NCI-H1417 (cell line): ENCODE measurements at regions not wholly inside any gene's neighbourhood (a gene's known extent, or its start where the extent isn't known, plus 50 kb on each side); places are given as distances from the start of the nearest gene placed in this dataset.

ENCODE experiments used
- DNase-seq, 3 experiments: peaks; one replicate each; lab custom pipeline; 2025; lab: John Stamatoyannopoulos, UW

- peak in 1 of 3 experiments; percentile 34 for DNase-seq
Observed at GRCh38 chr15:69841113-69841828, 256.4 kb downstream of the TLE3 start.

DNA sequence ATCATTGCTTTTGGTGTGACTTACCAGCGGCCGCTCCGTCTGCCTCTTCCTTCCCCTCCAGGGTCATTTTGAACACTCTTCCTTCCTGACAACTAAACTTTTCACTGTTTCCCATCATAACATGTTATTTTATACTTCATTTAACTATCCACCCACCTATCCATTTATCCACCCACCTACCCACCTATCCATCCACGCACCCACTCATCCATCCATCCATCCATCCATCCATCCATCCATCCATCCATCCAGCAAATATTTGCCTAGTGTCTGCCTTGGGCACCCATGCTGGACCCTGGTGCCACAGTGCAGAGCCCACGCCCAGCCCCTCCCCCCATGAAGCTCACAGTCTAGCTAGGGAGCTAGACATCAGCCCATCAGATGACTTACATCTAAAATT, 254.9 kb downstream of the TLE3 start:
- no peak for DNase-seq

DNA sequence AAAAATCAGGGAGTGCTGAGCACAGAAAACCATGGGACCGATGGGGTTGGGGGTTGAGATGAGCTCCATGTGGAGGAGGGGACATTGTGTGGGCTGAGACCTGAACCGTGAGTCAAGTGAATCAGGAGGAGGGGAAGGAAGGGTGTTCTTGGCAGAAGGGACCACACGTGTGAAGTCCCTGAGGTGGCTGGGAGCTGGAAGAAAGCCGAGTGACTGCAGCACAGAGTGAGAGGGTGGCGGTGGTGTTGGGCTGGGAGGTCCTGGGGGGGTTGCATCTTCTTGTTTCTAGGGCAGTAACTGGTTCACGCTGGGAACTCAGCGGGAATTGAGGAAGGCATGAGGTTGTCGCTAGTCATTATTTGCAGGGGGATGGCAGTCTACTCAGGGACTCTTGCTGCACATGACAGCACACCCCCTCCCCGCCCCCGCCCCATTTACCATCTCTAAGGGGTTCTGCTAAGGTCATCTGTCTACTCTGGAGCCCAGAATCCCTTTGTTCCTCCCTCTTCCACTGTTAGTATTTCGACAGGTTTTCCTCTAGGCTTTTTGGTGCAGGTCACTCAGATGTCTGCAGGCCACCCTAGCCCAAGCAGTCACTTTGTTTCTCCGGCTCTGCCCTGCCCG, 254.3 kb downstream of the TLE3 start:
- DNase-seq: no peak

GRCh38 chr15:69843900-69844304, 253.8 kb downstream of the TLE3 start:
- no peak for DNase-seq

DNA sequence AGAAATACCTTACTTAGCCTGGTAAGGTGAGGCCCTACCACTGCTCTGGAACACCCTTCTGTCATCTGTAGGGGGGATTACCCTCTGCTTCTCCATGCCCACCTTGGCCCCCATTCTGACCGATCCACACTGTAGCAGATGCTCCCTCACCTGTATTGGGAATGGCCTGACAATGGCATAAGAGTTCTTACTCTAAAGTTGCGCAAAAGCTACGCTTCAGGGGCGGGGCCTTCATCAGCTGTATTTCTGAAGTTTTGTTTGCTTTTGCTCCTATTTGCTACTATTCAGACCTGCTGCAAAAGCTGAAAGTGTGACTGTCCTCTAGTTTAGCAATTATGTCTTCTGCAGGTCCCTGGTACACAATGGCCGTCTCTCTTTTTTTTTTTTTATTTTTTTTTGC, 252.6 kb downstream of the TLE3 start:
- DNase-seq: no peak

GRCh38 chr15:69847625-69848024, 250.1 kb downstream of the TLE3 start:
- DNase-seq: no peak

DNA sequence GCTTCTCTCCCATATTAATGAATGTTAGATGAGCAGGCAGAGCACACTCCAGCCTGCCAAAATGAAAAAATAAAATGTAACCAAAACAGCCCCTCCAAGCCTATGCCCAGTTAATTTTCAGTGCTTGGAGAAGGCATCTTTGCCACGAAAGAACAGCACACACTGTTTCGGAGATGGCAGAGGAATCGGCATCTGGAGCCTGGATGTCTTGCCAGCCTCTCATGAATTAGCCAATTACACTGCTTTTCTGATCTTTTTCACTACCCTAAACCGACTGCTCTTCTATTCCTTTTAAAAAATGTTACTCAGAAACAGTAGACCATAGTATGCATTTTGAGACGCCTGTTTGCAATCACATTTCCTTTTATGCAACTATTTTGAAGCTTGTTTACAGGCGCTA, 249.6 kb downstream of the TLE3 start:
- DNase-seq: no peak

DNA sequence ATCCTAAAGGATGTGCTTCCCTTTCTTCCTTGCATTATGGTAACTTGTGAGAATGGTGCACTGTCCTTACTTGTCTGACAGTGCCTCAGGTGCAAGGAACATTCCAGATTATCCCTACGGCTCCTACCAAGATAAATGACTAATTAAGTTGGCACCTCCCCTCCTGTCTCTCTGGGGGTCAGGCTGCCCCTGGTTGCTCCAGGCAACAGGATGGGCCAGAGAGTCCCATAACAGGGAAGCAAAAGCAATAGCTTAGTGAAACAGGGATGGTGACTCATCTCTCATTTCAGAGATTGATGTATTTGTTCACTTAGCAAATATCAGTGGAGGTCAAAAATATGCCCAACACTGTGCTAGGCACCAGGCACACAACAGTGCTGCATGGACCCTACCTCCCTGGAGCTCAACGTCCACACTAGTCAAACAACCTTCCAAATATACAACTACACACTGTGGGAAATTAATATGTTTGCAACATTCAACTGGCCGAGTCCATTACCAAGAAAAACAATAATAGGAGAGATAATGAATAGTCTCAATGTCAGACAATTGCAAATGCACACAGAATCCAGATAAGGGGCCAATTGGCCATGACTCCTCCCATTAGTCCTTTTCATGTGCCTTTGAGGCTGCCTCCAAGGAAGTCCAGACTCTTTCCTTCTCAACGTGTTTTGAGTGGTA, 249.0 kb downstream of the TLE3 start:
- DNase-seq: peak in 1 of 3 experiments; percentile 53

DNA sequence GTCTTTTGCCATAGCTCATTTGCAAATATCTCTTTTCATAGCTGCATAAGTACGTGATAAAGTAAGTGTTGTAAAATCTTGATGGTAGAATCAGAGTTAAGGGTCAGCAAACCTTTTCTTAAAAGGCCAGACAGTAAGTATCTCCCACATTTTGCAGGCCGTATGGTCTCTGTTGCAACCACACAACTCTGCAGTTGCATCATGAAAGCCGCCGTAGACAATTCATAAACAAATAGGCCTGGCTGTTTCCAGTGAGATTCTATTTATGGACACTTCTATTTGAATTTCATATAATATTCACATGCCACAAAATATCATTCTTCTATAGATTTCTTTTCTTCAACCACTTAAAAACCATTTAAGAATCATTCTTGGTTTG, 248.5 kb downstream of the TLE3 start:
- DNase-seq: no peak

GRCh38 chr15:69852482-69852881, 245.2 kb downstream of the TLE3 start:
- DNase-seq: no peak

- DNase-seq: no peak
Observed at GRCh38 chr15:69852916-69853315, 244.8 kb downstream of the TLE3 start.

DNA sequence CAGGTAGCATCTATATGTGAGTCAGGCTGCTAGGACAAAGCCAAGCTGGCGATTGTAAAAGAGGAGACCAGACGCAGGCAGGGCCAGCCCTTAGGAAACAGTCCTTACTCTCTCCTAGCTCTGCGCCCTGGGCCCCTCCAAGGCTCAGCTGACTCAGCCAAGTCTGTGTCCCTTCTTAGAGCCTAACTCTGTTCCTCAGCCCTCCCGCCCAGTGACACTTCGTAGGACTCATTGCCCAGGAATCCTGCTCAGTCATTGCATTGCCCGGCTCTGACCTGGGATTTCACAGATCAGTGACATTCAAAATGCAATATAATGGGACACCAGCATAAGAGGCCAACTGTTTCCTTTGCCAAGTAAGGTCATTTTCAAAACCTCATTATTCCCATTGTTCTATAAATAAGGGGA, 244.2 kb downstream of the TLE3 start:
- DNase-seq: no peak

- DNase-seq: no peak
Observed at GRCh38 chr15:69854001-69854400, 243.7 kb downstream of the TLE3 start.

DNA sequence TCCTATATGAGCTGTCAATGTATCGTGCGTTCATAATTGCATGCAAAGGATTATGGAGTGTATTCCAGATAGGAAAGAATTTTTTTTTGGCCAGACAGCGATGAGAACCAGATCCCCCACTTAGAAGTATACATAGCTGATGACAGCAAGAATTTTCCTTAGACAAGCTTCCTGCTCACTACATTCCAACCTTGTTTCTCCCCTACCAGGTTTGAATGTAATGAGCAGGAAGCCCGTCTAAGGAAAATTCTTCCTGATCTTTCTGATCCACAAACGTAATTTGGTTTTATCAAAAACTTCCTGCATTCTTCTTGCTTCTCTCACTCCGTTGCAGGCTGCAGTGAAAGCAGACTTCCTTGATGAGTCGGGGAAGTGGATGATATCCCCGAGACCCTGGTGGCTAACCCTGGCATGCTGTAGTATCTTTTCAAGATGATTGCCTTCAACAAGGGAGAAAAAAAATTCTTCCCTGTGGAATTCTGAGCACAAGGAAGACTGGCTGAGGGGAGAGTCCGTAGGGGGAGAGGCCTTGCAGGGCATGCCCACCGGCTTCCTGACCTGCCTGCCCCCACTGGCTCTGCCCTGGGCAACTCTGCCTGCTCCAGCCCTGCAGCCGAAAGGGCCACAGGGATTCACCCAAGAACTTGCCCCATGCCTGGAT, 243.1 kb downstream of the TLE3 start:
- no peak for DNase-seq

GRCh38 chr15:69855258-69856000, 242.3 kb downstream of the TLE3 start:
- DNase-seq: no peak

DNA sequence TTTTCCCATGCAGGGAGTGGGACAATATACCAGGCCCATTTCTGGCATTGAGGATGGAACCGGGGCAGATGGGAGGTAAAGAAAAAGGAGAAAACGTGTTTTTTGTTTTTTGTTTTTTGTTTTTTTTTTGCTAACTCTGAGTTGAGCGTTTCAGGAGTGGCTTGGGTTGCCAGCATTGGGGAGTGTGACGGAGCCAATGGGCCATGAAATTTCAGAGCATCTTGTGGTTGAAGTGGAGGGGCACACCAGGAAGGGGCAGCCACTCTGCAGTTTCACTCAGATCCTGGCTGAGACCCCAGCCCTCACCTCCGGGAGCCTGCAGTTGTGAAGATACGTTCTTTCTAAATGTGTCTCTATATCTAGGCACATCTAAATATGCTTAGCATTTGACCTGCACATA, 240.5 kb downstream of the TLE3 start:
- no peak for DNase-seq

GRCh38 chr15:69857686-69858391, 239.9 kb downstream of the TLE3 start:
- no peak for DNase-seq

DNA sequence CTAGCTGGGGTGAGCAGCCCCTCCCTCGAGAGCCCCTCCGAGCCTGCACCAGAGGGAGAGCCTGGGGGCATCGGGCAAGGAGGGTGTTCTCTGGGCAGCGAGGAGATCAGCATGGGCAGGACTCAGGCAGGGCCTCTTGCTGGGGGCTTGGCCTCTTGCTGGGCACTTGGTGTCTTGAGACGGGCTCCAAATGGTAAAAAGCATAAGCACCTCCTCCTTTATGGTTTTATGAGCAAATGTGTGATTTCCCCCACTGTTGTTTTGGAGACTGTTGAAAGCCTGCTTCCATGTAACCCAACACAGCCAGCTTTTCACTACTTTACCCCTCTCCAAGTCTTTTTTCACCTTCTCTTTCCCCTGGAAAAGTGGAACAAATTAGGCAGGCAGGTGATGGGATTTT, 239.3 kb downstream of the TLE3 start:
- DNase-seq: no peak

DNA sequence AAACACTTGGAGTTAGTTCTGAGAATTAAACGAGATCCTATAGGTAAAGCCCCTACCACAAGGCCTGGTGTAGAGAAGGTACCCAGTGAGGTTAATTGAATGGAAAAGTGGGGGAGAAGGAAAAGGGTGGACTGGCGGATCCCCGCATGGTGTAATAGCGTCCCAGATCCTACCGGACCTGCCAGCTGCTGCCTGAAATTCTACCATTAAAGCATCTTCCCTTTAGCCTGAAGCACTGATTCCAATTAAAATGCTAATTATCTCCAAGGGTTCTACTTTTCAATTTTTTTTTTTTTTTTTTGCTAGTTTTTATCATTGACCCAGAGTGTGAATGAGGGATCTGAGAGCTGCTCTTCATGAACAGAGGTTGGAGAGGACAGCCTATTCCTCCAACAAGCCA, 237.9 kb downstream of the TLE3 start:
- no peak for DNase-seq

DNA sequence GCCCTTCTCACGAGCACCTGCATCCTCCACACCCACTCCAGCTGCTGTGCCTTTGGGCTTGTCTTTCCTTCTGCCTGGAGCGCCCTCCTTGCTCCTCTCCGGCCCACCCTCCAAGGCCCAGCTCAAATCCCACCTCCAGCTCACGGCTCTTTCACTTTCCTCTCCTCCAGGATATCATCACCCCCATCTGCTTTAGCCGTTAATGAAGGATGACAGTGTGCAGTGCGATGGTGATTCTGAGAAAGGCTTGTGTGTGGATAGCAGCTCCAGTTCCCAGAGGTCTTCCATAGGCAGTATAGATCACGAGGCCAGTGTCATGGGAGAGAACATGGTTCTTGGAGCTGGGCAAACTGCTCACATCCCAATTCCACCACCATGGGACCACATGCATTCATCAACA, 237.4 kb downstream of the TLE3 start:
- no peak for DNase-seq

- no peak for DNase-seq
Observed at GRCh38 chr15:69860921-69861320, 236.8 kb downstream of the TLE3 start.
